ENCODE measurements at regions not wholly inside any gene's neighbourhood (a gene's known extent, or its start where the extent isn't known, plus 50 kb on each side); places are given as distances from the start of the nearest gene placed in this dataset.

- TF ChIP-seq PKNOX1 (IDR thresholded peaks at IDR 0.05) (no peak), TARDBP (IDR thresholded peaks at IDR 0.05) (no peak), FOXA1 (IDR thresholded peaks at IDR 0.05) (no peak), SP1 (IDR thresholded peaks at IDR 0.05) (no peak), ZNF384 (IDR thresholded peaks at IDR 0.05) (no peak), ARNT (IDR thresholded peaks at IDR 0.05) (no peak), LEF1 (IDR thresholded peaks at IDR 0.05; ENCODE audit: borderline replicate concordance) (no peak), FOXM1 (IDR thresholded peaks at IDR 0.05; ENCODE audit: borderline replicate concordance) (no peak), FOXK2 (IDR thresholded peaks at IDR 0.05) (no peak), NFRKB (IDR thresholded peaks at IDR 0.05) (no peak), L3MBTL2 (conservative IDR thresholded peaks at IDR 0.05) (no peak), ELF4 (IDR thresholded peaks at IDR 0.05) (no peak), BHLHE40 (IDR thresholded peaks at IDR 0.05; ENCODE audit: borderline replicate concordance) (no peak), CTBP1 (IDR thresholded peaks at IDR 0.05; ENCODE audit: borderline replicate concordance) (no peak), SUZ12 (IDR thresholded peaks at IDR 0.05) (no peak), HDGF (IDR thresholded peaks at IDR 0.05; ENCODE audit: borderline replicate concordance) (no peak)
- ChIA-PET CTCF (no interaction called here), POLR2A (no interaction called here)
- DNase-seq (ENCODE audit: extremely low spot score) = no peak
Measured at GRCh38 chr2:106664669-106665068, 177.5 kb downstream of the CD8B2 start.

- POLR2A ChIA-PET = no interaction called here
- DNase-seq (ENCODE audit: extremely low spot score) = no peak
- CTCF ChIA-PET = no interaction called here
- TF ChIP-seq ELF4 (IDR thresholded peaks at IDR 0.05) (no peak), LEF1 (IDR thresholded peaks at IDR 0.05; ENCODE audit: borderline replicate concordance) (no peak), L3MBTL2 (conservative IDR thresholded peaks at IDR 0.05) (no peak), CTBP1 (IDR thresholded peaks at IDR 0.05; ENCODE audit: borderline replicate concordance) (no peak), ARNT (IDR thresholded peaks at IDR 0.05) (no peak), NFRKB (IDR thresholded peaks at IDR 0.05) (no peak), SP1 (IDR thresholded peaks at IDR 0.05) (no peak)
Measured at GRCh38 chr2:106667478-106668070, 180.4 kb downstream of the CD8B2 start.

DNA sequence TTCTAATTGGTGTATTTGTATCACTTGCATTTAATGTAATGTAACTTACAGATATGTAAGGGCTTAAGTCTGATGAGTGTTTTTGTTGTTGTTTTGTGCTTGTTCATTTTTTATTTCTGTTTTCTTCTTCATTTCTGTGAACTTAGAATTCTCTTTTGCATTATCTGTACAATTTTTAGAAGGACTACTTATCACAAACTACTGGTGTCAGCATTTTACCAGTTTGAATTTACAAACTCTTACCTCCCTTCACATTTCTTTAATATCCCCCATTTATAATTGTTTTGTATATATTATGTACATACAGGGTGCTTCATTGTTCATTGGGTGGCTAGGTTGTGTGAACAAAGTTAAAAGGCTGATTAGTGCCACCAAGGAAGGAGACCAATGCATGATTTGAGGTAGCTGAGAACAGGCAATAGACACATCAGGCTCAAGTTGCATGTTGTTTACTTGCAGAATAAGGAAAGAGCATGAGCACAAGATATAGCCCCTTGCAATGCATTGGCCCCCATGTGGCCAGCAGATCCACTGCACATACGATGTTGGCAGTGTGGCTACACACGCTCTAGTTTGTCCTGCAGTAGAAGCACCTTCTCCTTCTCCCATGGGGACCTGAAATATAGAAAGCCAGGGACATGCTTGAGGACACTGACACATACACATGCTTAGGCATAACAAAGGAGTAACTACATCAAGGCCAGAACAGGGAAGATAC lies 198.2 kb downstream of the CD8B2 start:
- ChIA-PET POLR2A (no interaction called here), CTCF (no interaction called here)
- TF ChIP-seq TARDBP (IDR thresholded peaks at IDR 0.05) = no peak
- no peak for TF ChIP-seq FOXM1 (IDR thresholded peaks at IDR 0.05; ENCODE audit: borderline replicate concordance)
- TF ChIP-seq FOXA1 (IDR thresholded peaks at IDR 0.05) = no peak
- TF ChIP-seq L3MBTL2 (conservative IDR thresholded peaks at IDR 0.05) = no peak
- TF ChIP-seq SP1 (IDR thresholded peaks at IDR 0.05) = no peak
- TF ChIP-seq ZNF384 (IDR thresholded peaks at IDR 0.05) = no peak
- no peak for TF ChIP-seq CTBP1 (IDR thresholded peaks at IDR 0.05; ENCODE audit: borderline replicate concordance)
- DNase-seq (ENCODE audit: extremely low spot score) = peak; percentile 11

- ChIA-PET POLR2A (no interaction called here), CTCF (no interaction called here)
- no peak for TF ChIP-seq FOXK2 (IDR thresholded peaks at IDR 0.05)
- TF ChIP-seq ZNF384 (IDR thresholded peaks at IDR 0.05) = no peak
- DNase-seq (ENCODE audit: extremely low spot score) = no peak
Measured at GRCh38 chr2:106686814-106687213, 199.2 kb downstream of the ST6GAL2 start.

DNA sequence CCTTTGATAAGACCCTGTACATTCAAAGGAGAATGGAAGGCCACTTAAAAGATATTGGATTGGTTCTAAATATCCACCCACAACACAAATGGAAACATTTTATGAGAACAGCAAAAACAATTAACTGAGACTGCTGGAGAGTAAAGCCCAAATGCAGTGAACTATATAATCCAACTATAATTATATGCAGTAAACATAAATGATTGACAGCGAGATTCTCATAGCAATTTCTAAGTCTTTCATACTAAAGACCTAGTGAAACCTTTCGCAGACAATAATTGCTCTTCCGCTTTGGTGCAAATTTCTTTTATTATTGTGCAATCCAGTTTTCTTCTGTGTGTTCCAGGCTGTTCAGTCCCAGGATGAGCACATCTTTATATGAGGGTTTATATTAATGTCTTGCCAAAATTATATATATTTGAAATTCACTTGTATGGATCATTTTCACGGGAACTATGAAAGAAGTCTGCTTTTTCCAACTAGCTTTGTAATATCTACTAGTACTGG lies 190.9 kb downstream of the ST6GAL2 start:
- DNase-seq (ENCODE audit: extremely low spot score) = no peak
- ChIA-PET CTCF (no interaction called here), POLR2A (no interaction called here)
- TF ChIP-seq FOXK2 (IDR thresholded peaks at IDR 0.05) (no peak), CTBP1 (IDR thresholded peaks at IDR 0.05; ENCODE audit: borderline replicate concordance) (no peak), FOXM1 (IDR thresholded peaks at IDR 0.05; ENCODE audit: borderline replicate concordance) (no peak), TARDBP (IDR thresholded peaks at IDR 0.05) (no peak), FOXA1 (IDR thresholded peaks at IDR 0.05) (no peak), NFRKB (IDR thresholded peaks at IDR 0.05) (no peak), ARNT (IDR thresholded peaks at IDR 0.05) (no peak), BHLHE40 (IDR thresholded peaks at IDR 0.05; ENCODE audit: borderline replicate concordance) (no peak), L3MBTL2 (conservative IDR thresholded peaks at IDR 0.05) (no peak), HDGF (IDR thresholded peaks at IDR 0.05; ENCODE audit: borderline replicate concordance) (no peak), LEF1 (IDR thresholded peaks at IDR 0.05; ENCODE audit: borderline replicate concordance) (no peak)

GRCh38 chr2:106695919-106696318 lies 190.0 kb downstream of the ST6GAL2 start:
- TF ChIP-seq FOXK2 (IDR thresholded peaks at IDR 0.05) (no peak), L3MBTL2 (conservative IDR thresholded peaks at IDR 0.05) (no peak)
- POLR2A ChIA-PET = no interaction called here
- CTCF ChIA-PET = no interaction called here
- DNase-seq (ENCODE audit: extremely low spot score) = no peak

DNA sequence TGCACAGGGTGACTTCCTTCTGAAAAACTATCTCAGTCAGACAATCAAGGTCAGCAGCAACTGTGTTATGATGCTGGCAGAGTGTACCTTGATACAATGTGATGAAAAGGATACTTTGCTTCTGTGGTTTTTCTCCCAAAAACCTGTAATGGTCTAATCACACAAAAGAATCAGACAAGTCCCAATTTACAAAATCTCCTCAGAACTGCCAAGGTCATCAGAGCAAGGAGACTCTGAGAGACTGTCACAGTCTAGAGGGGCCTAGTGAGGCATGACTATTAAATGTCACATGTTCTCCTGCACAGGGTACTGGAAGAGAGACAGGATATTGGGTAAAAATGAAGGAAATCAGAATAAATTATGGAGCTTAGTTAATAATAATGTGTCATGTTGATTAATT lies 185.4 kb downstream of the ST6GAL2 start:
- POLR2A ChIA-PET = no interaction called here
- no peak for DNase-seq (ENCODE audit: extremely low spot score)
- TF ChIP-seq HDGF (IDR thresholded peaks at IDR 0.05; ENCODE audit: borderline replicate concordance) (no peak), TARDBP (IDR thresholded peaks at IDR 0.05) (no peak), FOXM1 (IDR thresholded peaks at IDR 0.05; ENCODE audit: borderline replicate concordance) (no peak), ARNT (IDR thresholded peaks at IDR 0.05) (no peak), ELF4 (IDR thresholded peaks at IDR 0.05) (no peak), PKNOX1 (IDR thresholded peaks at IDR 0.05) (no peak), BHLHE40 (IDR thresholded peaks at IDR 0.05; ENCODE audit: borderline replicate concordance) (no peak), FOXK2 (IDR thresholded peaks at IDR 0.05) (no peak), SP1 (IDR thresholded peaks at IDR 0.05) (no peak), ZNF384 (IDR thresholded peaks at IDR 0.05) (no peak), FOXA1 (IDR thresholded peaks at IDR 0.05) (no peak), L3MBTL2 (conservative IDR thresholded peaks at IDR 0.05) (no peak), SUZ12 (IDR thresholded peaks at IDR 0.05) (no peak), NFRKB (IDR thresholded peaks at IDR 0.05) (no peak), LEF1 (IDR thresholded peaks at IDR 0.05; ENCODE audit: borderline replicate concordance) (no peak), CTBP1 (IDR thresholded peaks at IDR 0.05; ENCODE audit: borderline replicate concordance) (no peak)
- CTCF ChIA-PET = no interaction called here
